ENCODE measurements at regions not wholly inside any gene's neighbourhood (a gene's known extent, or its start where the extent isn't known, plus 50 kb on each side); places are given as distances from the start of the nearest gene placed in this dataset.
"Not testable (repeated sequence)": the region's sequence is repeated elsewhere in the genome, so short reads cannot be mapped to it uniquely, and the experiment has no call there.

- no peak overlapping the region for H3K4me2 ChIP-seq
- H3K4me3 ChIP-seq (ENCODE audit: low read depth in 2 of 2, low read length in 1 of 2), result no peak overlapping the region
- ChIA-PET CTCF (interaction anchor here (1.0 to 2.1 kb wide), 2 partner anchors 10 to 40 kb away, joined by 3 to 6 read pairs; no protein-coding TSS in a partner anchor), POLR2A (no interaction called here)
- H3K9me2 ChIP-seq, result no peaks in the 10 kb centered on the region; the same call in 1 of the 2 replicates
- no peaks in the 10 kb centered on the region for H3K79me2 ChIP-seq (ENCODE audit: insufficient read depth)
- no peak overlapping the region for H2AFZ ChIP-seq (ENCODE audit: low read depth)
- no peaks in the 10 kb centered on the region for H3K36me3 ChIP-seq (replicated peaks in 1 of 2; ENCODE audit: control insufficient read depth in 1 of 2, insufficient read depth in 2 of 2, low read length in 1 of 2)
- H3K4me1 ChIP-seq (ENCODE audit: control insufficient read depth in 1 of 2, insufficient read depth in 2 of 2, low read depth in 1 of 2, low read length in 1 of 2), result no peaks in the 10 kb centered on the region
- TF ChIP-seq TEAD4 (IDR thresholded peaks at IDR 0.05; ENCODE audit: borderline replicate concordance, insufficient read depth) (no peak), FOSL2 (IDR thresholded peaks at IDR 0.05; ENCODE audit: borderline replicate concordance, low read depth) (no peak), CTCF (IDR thresholded peaks at IDR 0.05) (no peak)
- 12% methylated on average over 3 of the region's 3 CpGs for WGBS (ENCODE audit: low lambda C conversion rate)
- no peak overlapping the region for H3K27ac ChIP-seq (ENCODE audit: low read depth in 2 of 2, low read length in 1 of 2)
- H3K9ac ChIP-seq, result no peak overlapping the region
- no peak for DNase-seq
- peaks cover 5% of the 10 kb centered on the region; the same call in 1 of the 2 replicates for H3K9me3 ChIP-seq
- no peaks in the 10 kb centered on the region for H3K27me3 ChIP-seq (ENCODE audit: insufficient read depth)
- no peaks in the 10 kb centered on the region for H3F3A ChIP-seq (replicated peaks; ENCODE audit: insufficient read depth)
- H4K20me1 ChIP-seq (ENCODE audit: insufficient read depth), result no peaks in the 10 kb centered on the region
These were observed 319.0 kb downstream of the CYRIA start for GRCh38 chr2:16346671-16347070.

- H3F3A ChIP-seq (replicated peaks; ENCODE audit: insufficient read depth); H4K20me1 ChIP-seq (ENCODE audit: insufficient read depth); H3K79me2 ChIP-seq (ENCODE audit: insufficient read depth); H3K4me3 ChIP-seq (ENCODE audit: low read depth in 2 of 2, low read length in 1 of 2); H3K9ac ChIP-seq; H2AFZ ChIP-seq (ENCODE audit: low read depth); H3K27me3 ChIP-seq (ENCODE audit: insufficient read depth); H3K27ac ChIP-seq (ENCODE audit: low read depth in 2 of 2, low read length in 1 of 2); POLR2A ChIA-PET; H3K9me3 ChIP-seq; H3K36me3 ChIP-seq (replicated peaks in 1 of 2; ENCODE audit: control insufficient read depth in 1 of 2, insufficient read depth in 2 of 2, low read length in 1 of 2); DNase-seq; H3K4me2 ChIP-seq; H3K4me1 ChIP-seq (ENCODE audit: control insufficient read depth in 1 of 2, insufficient read depth in 2 of 2, low read depth in 1 of 2, low read length in 1 of 2); H3K9me2 ChIP-seq: not testable (repeated sequence)
- CTCF ChIA-PET, result interaction anchor here (0.6 to 2.1 kb wide), 4 partner anchors 9 to 406 kb away, joined by 3 to 6 read pairs (median 4); no protein-coding TSS in a partner anchor
- 18% methylated on average over 9 of the region's 9 CpGs for WGBS (ENCODE audit: low lambda C conversion rate)
These were observed 320.4 kb downstream of the CYRIA start for GRCh38 chr2:16345231-16345630.

GRCh38 chr2:16339206-16339605 lies 326.4 kb downstream of the CYRIA start:
- Histone ChIP-seq H3F3A (replicated peaks; ENCODE audit: insufficient read depth) (no peaks in the 10 kb centered on the region), H3K27ac (ENCODE audit: low read depth in 2 of 2, low read length in 1 of 2) (no peak overlapping the region), H3K4me2 (no peak overlapping the region), H3K36me3 (replicated peaks in 1 of 2; ENCODE audit: control insufficient read depth in 1 of 2, insufficient read depth in 2 of 2, low read length in 1 of 2) (no peaks in the 10 kb centered on the region), H3K4me1 (ENCODE audit: control insufficient read depth in 1 of 2, insufficient read depth in 2 of 2, low read depth in 1 of 2, low read length in 1 of 2) (peaks cover 0 to 28% of the 10 kb centered on the region in 2 experiments; a peak in 2 of 4 replicates), H4K20me1 (ENCODE audit: insufficient read depth) (no peaks in the 10 kb centered on the region), H3K9me2 (no peaks in the 10 kb centered on the region), H3K79me2 (ENCODE audit: insufficient read depth) (no peaks in the 10 kb centered on the region), H3K9me3 (peaks cover 14% of the 10 kb centered on the region; the same call in 1 of the 2 replicates), H3K4me3 (ENCODE audit: low read depth in 2 of 2, low read length in 1 of 2) (no peak overlapping the region), H3K9ac (no peak overlapping the region), H3K27me3 (ENCODE audit: insufficient read depth) (no peaks in the 10 kb centered on the region), H2AFZ (ENCODE audit: low read depth) (no peak overlapping the region)
- ChIA-PET POLR2A (no interaction called here), CTCF (no interaction called here)
- no peak for TF ChIP-seq JUND (IDR thresholded peaks at IDR 0.05)
- TF ChIP-seq RXRA (IDR thresholded peaks at IDR 0.05; ENCODE audit: borderline replicate concordance, low read depth), result no peak
- no peak for TF ChIP-seq FOXM1 (IDR thresholded peaks at IDR 0.05; ENCODE audit: low read depth)
- no peak for TF ChIP-seq IRF3 (IDR thresholded peaks at IDR 0.05; ENCODE audit: low read depth, low read length)
- TF ChIP-seq TAF1 (IDR thresholded peaks at IDR 0.05; ENCODE audit: borderline replicate concordance, low read depth, low read length), result no peak
- TF ChIP-seq NRF1 (IDR thresholded peaks at IDR 0.05; ENCODE audit: low read depth, low read length), result no peak
- no peak for TF ChIP-seq GABPA (IDR thresholded peaks at IDR 0.05; ENCODE audit: low read depth)
- DNase-seq, result no peak
- 8% methylated on average over 1 of the region's 1 CpG for WGBS (ENCODE audit: low lambda C conversion rate)
